ENCODE measurements at regions not wholly inside any gene's neighbourhood (a gene's known extent, or its start where the extent isn't known, plus 50 kb on each side); places are given as distances from the start of the nearest gene placed in this dataset.
A peak's percentile ranks its signal among the peaks of the same experiment; 100 is the strongest.

GRCh38 chr21:17002594-17003257 is 510.1 kb upstream of the CXADR start:
- Histone ChIP-seq H3K4me3 (replicated peaks in 1 of 3) (no peak overlapping the region), H3K27ac (no peak overlapping the region), H3K4me1 (peaks cover 7% of the 10 kb centered on the region in 2 donors), H3K9me3 (no peaks in the 10 kb centered on the region), H3K36me3 (no peaks in the 10 kb centered on the region), H3K27me3 (no peaks in the 10 kb centered on the region)
- DNase-seq: no peak
- intact Hi-C loops (cut with DNase I): no loop called here
- TF ChIP-seq CTCF (IDR thresholded peaks at IDR 0.05): no peak
- no peak for TF ChIP-seq POLR2A (IDR thresholded peaks at IDR 0.05)
- WGBS, 2 donors: 83 to 84% methylated on average over 4 of the region's 4 CpGs

GRCh38 chr21:17003258-17003615 is 509.6 kb upstream of the CXADR start:
- H3K36me3 ChIP-seq: no peaks in the 10 kb centered on the region
- no peak for TF ChIP-seq CTCF (IDR thresholded peaks at IDR 0.05)
- TF ChIP-seq POLR2A (IDR thresholded peaks at IDR 0.05): no peak
- no peaks in the 10 kb centered on the region for H3K27me3 ChIP-seq
- no peaks in the 10 kb centered on the region for H3K9me3 ChIP-seq
- no peak overlapping the region for H3K4me3 ChIP-seq (replicated peaks in 1 of 3)
- no peak for DNase-seq
- 77 to 79% methylated on average over 1 of the region's 1 CpG for WGBS, 2 donors
- intact Hi-C loops (cut with DNase I): no loop called here
- peaks cover 7% of the 10 kb centered on the region in 2 donors for H3K4me1 ChIP-seq
- no peak overlapping the region for H3K27ac ChIP-seq

GRCh38 chr21:17003763-17004373 is 509.0 kb upstream of the CXADR start:
- Histone ChIP-seq H3K27ac (peak overlapping the region in 2 of 3 donors; percentile 14 to 37), H3K36me3 (no peaks in the 10 kb centered on the region), H3K4me1 (peaks cover 7% of the 10 kb centered on the region in 2 donors), H3K9me3 (no peaks in the 10 kb centered on the region), H3K4me3 (replicated peaks in 1 of 3) (no peak overlapping the region), H3K27me3 (no peaks in the 10 kb centered on the region)
- TF ChIP-seq CTCF (IDR thresholded peaks at IDR 0.05) (no peak), POLR2A (IDR thresholded peaks at IDR 0.05) (no peak)
- DNase-seq: no peak
- intact Hi-C loops (cut with DNase I): no loop called here
- WGBS, 2 donors: 10 to 13% methylated on average over 3 of the region's 3 CpGs

GRCh38 chr21:17032141-17032655 is 480.6 kb upstream of the CXADR start:
- no peak overlapping the region for H3K27ac ChIP-seq
- 58 to 65% methylated on average over 2 of the region's 2 CpGs for WGBS, 2 donors

More at GRCh38 chr21:17032141-17032655, 480.6 kb upstream of the CXADR start:
- TF ChIP-seq CTCF (IDR thresholded peaks at IDR 0.05) (no peak), POLR2A (IDR thresholded peaks at IDR 0.05) (no peak)
- H3K36me3 ChIP-seq: no peaks in the 10 kb centered on the region
- H3K4me3 ChIP-seq (replicated peaks in 1 of 3): no peak overlapping the region
- H3K9me3 ChIP-seq: no peaks in the 10 kb centered on the region
- H3K27me3 ChIP-seq: no peaks in the 10 kb centered on the region
- H3K4me1 ChIP-seq: no peaks in the 10 kb centered on the region
- DNase-seq: no peak
- intact Hi-C loops (cut with DNase I): no loop called here
